OCI-LY1 (cell line): ENCODE measurements at regions not wholly inside any gene's neighbourhood (a gene's known extent, or its start where the extent isn't known, plus 50 kb on each side); places are given as distances from the start of the nearest gene placed in this dataset.

Experiments
- CTCF ChIP-seq: fragments of 200-600 bp; sonication (generic), shearing (Covaris generic); IDR thresholded peaks from 2 replicates; pipeline ENCODE4 v1.5.1; 2017; ENCODE audit warnings: mild to moderate bottlenecking, antibody characterized with exemption, low read length, moderate library complexity, mixed read lengths
- EZH2 ChIP-seq: fragments of 200-600 bp; sonication (generic), shearing (Covaris generic); IDR thresholded peaks from 2 replicates; pipeline ENCODE4 v1.8.0; 2017; ENCODE audit warnings: borderline replicate concordance, mixed run types, mild to moderate bottlenecking, antibody characterized with exemption, low read length, moderate library complexity, mixed read lengths

GRCh38 chr11:127986073-127986472 is 601.3 kb downstream of the ETS1 start:
- TF ChIP-seq CTCF (no peak), EZH2 (no peak)
